Liver (tissue), 8 donors: ENCODE measurements at regions not wholly inside any gene's neighbourhood (a gene's known extent, or its start where the extent isn't known, plus 50 kb on each side); places are given as distances from the start of the nearest gene placed in this dataset.
"Not testable (repeated sequence)": the region's sequence is repeated elsewhere in the genome, so short reads cannot be mapped to it uniquely, and the experiment has no call there.

ENCODE experiments used
- DNase-seq: peaks from one replicate; pipeline ENCODE4 v3.0.0-alpha.2; 2017; ENCODE audit warnings: low spot score
- H3K27ac ChIP-seq, 2 donors: one replicate each; pipeline ENCODE4 v1.7.0; 2013; ENCODE audit warnings: inconsistent platforms in 2 of 2, low read length in 2 of 2, control low read depth in 1 of 2, low read depth in 1 of 2, mild to moderate bottlenecking in 1 of 2
- H3K27me3 ChIP-seq, 4 donors: one replicate each; pipeline versions ENCODE4 v1.6.1 to v1.7.0; 2013; ENCODE audit warnings: low read length in 3 of 4, inconsistent platforms in 1 of 4, mild to moderate bottlenecking in 1 of 4, moderate library complexity in 1 of 4; ENCODE audit not compliant: control insufficient read depth in 4 of 4, insufficient read depth in 4 of 4
- H3K36me3 ChIP-seq, 4 donors: one replicate each; pipeline versions ENCODE4 v1.6.1 to v1.7.0; 2013; ENCODE audit warnings: low read length in 3 of 4, mild to moderate bottlenecking in 3 of 4, low read depth in 1 of 4, moderate library complexity in 1 of 4; ENCODE audit not compliant: control insufficient read depth in 4 of 4, insufficient read depth in 3 of 4
- H3K4me1 ChIP-seq, 4 donors: one replicate each; pipeline versions ENCODE4 v1.6.1 to v1.7.0; 2013; ENCODE audit warnings: low read length in 3 of 4, mild to moderate bottlenecking in 3 of 4, moderate library complexity in 1 of 4; ENCODE audit not compliant: control insufficient read depth in 4 of 4, insufficient read depth in 4 of 4
- H3K4me3 ChIP-seq, 3 donors: one replicate each; pipeline versions ENCODE4 v1.6.1 to v1.7.0; 2013; ENCODE audit warnings: low read length in 3 of 3, control low read depth in 1 of 3, low read depth in 1 of 3, mild to moderate bottlenecking in 1 of 3
- H3K9ac ChIP-seq, 2 donors: one replicate each; pipeline ENCODE4 v1.7.0; 2013; ENCODE audit warnings: low read length in 2 of 2, mild to moderate bottlenecking in 2 of 2, moderate library complexity in 2 of 2, control low read depth in 1 of 2, low read depth in 1 of 2
- H3K9me3 ChIP-seq, 4 donors: one replicate each; pipeline versions ENCODE4 v1.6.1 to v1.7.0; 2013; ENCODE audit warnings: low read length in 3 of 4; ENCODE audit not compliant: control insufficient read depth in 4 of 4
- HNF4A ChIP-seq, 2 donors: conservative IDR thresholded peaks; 2 replicates each; pipeline ENCODE4 v1.6.1; 2016; ENCODE audit warnings: antibody characterized with exemption in 2 of 2, mild to moderate bottlenecking in 2 of 2
- HNF4G ChIP-seq: IDR thresholded peaks from 2 replicates; pipeline ENCODE4 v1.6.1; 2016; ENCODE audit warnings: antibody characterized with exemption
- RAD21 ChIP-seq, 2 donors: IDR thresholded peaks; 2 replicates each; pipeline ENCODE4 v1.6.1; 2016; ENCODE audit warnings: antibody characterized with exemption in 2 of 2, mild to moderate bottlenecking in 2 of 2
- RXRA ChIP-seq, 2 donors: IDR thresholded peaks; 2 replicates each; pipeline ENCODE4 v1.6.1; 2017 to 2018; ENCODE audit warnings: antibody characterized with exemption in 2 of 2, mild to moderate bottlenecking in 1 of 2
- SP1 ChIP-seq: IDR thresholded peaks from 2 replicates; pipeline ENCODE4 v1.6.1; 2018; ENCODE audit warnings: antibody characterized with exemption, mild to moderate bottlenecking
- TAF1 ChIP-seq: conservative IDR thresholded peaks from 2 replicates; pipeline ENCODE4 v1.6.1; 2016; ENCODE audit warnings: antibody characterized with exemption, mild to moderate bottlenecking
- whole genome bisulfite sequencing: extraction: QIAGEN DNeasy Blood & Tissue Kit; methylation state at CpG from one replicate; pipeline ENCODE4 v1.1.7; 2013; 5-methylcytosine and 5-hydroxymethylcytosine counted together
- TF ChIP-seq, protein P1 (sequence below): IDR thresholded peaks from 2 replicates; pipeline ENCODE4 v1.6.1; 2016; ENCODE audit warnings: antibody characterized with exemption
- TF ChIP-seq, protein P2 (sequence below): IDR thresholded peaks from 2 replicates; pipeline ENCODE4 v1.6.1; 2016; ENCODE audit warnings: antibody characterized with exemption
- TF ChIP-seq, protein P3 (sequence below): IDR thresholded peaks from 2 replicates; pipeline ENCODE4 v1.6.1; 2016; ENCODE audit warnings: antibody characterized with exemption, mild to moderate bottlenecking
- TF ChIP-seq, protein P4 (sequence below): fragments of 150-350 bp; IDR thresholded peaks from 2 replicates; pipeline ENCODE4 v1.5.1; 2017; ENCODE audit warnings: improper control_type of control experiment, low read depth, low read length; ENCODE audit not compliant: missing input control
- TF ChIP-seq, protein P5 (sequence below): IDR thresholded peaks from 2 replicates; pipeline ENCODE4 v1.6.1; 2016; ENCODE audit warnings: antibody characterized with exemption
- donor health status: healthy.
- donor health status: healthy.
- donor health status: healthy.
- donor health status: healthy.
- donor health status: healthy.

DNA sequence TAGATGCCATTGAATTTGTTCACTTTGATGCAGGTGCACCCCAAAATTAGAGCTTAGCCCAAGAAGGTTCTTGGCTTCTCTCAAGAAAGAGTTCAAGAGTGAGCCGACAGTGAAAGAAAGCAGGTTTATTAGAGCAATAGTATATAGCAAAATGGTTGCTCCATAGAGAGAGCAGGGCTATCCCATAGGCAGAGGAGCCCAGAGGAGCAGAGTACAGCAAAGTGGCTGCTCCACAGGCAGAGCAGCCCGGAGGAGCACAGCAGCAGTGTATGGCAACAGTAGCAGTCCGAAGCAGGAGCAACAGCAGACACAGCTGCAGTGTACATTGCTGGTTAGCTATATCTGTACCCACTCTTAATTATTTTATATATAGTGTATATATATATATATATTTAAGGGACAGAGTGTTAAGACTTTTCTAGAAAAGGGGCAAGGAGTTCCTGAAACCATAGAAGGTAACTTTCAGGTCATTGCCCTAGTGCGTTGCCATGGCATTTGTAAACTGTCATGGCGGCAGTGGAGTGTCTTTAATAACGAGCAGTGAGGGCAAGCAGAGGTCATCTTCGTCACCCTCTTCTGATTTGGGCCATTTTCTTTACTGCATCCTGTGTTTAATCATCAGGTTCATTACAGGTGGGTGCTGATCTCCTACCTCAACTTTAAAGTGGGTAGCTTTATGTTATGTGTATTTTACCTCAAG, 222.7 kb downstream of the CYB561 start:
- Histone ChIP-seq H3K36me3 (no peaks in the 10 kb centered on the region), H3K4me3 (no peak overlapping the region), H3K4me1 (no peaks in the 10 kb centered on the region), H3K9me3 (no peaks in the 10 kb centered on the region), H3K9ac (no peak overlapping the region), H3K27me3 (no peaks in the 10 kb centered on the region), H3K27ac (no peak overlapping the region)
- 89% methylated on average over 7 of the region's 7 CpGs for WGBS
- no peak for DNase-seq
- TF ChIP-seq RXRA (IDR thresholded peaks at IDR 0.05) (no peak), HNF4G (no peak)
- TF ChIP-seq, protein P1, sequence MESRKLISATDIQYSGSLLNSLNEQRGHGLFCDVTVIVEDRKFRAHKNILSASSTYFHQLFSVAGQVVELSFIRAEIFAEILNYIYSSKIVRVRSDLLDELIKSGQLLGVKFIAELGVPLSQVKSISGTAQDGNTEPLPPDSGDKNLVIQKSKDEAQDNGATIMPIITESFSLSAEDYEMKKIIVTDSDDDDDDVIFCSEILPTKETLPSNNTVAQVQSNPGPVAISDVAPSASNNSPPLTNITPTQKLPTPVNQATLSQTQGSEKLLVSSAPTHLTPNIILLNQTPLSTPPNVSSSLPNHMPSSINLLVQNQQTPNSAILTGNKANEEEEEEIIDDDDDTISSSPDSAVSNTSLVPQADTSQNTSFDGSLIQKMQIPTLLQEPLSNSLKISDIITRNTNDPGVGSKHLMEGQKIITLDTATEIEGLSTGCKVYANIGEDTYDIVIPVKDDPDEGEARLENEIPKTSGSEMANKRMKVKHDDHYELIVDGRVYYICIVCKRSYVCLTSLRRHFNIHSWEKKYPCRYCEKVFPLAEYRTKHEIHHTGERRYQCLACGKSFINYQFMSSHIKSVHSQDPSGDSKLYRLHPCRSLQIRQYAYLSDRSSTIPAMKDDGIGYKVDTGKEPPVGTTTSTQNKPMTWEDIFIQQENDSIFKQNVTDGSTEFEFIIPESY = no peak

DNA sequence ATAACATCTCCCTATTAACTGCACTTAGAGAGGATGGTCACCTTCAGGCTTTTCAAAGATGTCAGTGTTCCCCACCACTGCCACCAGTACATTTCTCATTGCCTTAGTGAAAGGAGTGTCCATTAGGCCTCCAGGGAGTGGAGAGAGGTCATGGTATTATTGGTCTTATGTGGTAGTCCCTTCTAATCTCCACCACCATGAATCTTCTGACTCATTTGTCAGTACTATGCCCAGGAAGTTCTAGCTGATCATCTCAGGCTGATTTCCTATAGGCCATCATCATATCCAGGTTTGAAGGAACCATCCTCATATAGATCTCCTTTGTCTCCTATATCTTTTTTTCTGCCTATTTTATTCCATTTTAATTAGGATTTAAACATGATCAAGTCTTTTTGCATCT, 221.5 kb downstream of the CYB561 start:
- no peak for TF ChIP-seq TAF1
- TF ChIP-seq, protein P2, sequence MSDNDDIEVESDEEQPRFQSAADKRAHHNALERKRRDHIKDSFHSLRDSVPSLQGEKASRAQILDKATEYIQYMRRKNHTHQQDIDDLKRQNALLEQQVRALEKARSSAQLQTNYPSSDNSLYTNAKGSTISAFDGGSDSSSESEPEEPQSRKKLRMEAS = no peak
- TF ChIP-seq, protein P3, sequence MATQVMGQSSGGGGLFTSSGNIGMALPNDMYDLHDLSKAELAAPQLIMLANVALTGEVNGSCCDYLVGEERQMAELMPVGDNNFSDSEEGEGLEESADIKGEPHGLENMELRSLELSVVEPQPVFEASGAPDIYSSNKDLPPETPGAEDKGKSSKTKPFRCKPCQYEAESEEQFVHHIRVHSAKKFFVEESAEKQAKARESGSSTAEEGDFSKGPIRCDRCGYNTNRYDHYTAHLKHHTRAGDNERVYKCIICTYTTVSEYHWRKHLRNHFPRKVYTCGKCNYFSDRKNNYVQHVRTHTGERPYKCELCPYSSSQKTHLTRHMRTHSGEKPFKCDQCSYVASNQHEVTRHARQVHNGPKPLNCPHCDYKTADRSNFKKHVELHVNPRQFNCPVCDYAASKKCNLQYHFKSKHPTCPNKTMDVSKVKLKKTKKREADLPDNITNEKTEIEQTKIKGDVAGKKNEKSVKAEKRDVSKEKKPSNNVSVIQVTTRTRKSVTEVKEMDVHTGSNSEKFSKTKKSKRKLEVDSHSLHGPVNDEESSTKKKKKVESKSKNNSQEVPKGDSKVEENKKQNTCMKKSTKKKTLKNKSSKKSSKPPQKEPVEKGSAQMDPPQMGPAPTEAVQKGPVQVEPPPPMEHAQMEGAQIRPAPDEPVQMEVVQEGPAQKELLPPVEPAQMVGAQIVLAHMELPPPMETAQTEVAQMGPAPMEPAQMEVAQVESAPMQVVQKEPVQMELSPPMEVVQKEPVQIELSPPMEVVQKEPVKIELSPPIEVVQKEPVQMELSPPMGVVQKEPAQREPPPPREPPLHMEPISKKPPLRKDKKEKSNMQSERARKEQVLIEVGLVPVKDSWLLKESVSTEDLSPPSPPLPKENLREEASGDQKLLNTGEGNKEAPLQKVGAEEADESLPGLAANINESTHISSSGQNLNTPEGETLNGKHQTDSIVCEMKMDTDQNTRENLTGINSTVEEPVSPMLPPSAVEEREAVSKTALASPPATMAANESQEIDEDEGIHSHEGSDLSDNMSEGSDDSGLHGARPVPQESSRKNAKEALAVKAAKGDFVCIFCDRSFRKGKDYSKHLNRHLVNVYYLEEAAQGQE = no peak
- TF ChIP-seq SP1 = no peak
- no peak for TF ChIP-seq HNF4A (conservative IDR thresholded peaks at IDR 0.05)
- TF ChIP-seq, protein P4, sequence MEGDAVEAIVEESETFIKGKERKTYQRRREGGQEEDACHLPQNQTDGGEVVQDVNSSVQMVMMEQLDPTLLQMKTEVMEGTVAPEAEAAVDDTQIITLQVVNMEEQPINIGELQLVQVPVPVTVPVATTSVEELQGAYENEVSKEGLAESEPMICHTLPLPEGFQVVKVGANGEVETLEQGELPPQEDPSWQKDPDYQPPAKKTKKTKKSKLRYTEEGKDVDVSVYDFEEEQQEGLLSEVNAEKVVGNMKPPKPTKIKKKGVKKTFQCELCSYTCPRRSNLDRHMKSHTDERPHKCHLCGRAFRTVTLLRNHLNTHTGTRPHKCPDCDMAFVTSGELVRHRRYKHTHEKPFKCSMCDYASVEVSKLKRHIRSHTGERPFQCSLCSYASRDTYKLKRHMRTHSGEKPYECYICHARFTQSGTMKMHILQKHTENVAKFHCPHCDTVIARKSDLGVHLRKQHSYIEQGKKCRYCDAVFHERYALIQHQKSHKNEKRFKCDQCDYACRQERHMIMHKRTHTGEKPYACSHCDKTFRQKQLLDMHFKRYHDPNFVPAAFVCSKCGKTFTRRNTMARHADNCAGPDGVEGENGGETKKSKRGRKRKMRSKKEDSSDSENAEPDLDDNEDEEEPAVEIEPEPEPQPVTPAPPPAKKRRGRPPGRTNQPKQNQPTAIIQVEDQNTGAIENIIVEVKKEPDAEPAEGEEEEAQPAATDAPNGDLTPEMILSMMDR = no peak
- TF ChIP-seq HNF4G = no peak
- TF ChIP-seq, protein P1 = no peak
- no peak for TF ChIP-seq RAD21 (IDR thresholded peaks at IDR 0.05)
- TF ChIP-seq, protein P5, sequence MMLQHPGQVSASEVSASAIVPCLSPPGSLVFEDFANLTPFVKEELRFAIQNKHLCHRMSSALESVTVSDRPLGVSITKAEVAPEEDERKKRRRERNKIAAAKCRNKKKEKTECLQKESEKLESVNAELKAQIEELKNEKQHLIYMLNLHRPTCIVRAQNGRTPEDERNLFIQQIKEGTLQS = no peak
- DNase-seq = no peak
- H3K4me3 ChIP-seq = no peak overlapping the region
- H3K9ac ChIP-seq = no peak overlapping the region
- H3K27ac ChIP-seq = no peak overlapping the region
- no peaks in the 10 kb centered on the region for H3K4me1 ChIP-seq
- no peaks in the 10 kb centered on the region for H3K27me3 ChIP-seq
- H3K36me3 ChIP-seq = no peaks in the 10 kb centered on the region
- no peaks in the 10 kb centered on the region for H3K9me3 ChIP-seq

DNA sequence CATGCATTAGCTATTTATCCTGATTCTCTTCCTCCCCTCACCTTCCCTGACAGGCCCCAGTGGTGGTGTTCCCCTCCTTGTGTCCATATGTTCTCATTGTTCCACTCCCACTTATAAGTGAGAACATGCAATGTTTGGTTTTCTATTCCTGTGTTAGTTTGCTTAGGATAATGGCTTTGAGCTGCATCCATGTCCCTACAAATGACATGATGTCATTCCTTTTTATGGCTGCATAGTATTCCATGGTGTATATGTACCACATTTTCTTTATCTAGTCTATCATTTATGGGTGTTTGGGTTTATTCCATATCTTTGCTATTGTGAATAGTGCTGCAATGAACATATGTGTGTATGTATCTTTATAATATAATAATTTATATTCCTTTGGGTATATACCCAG, 219.4 kb downstream of the CYB561 start:
- H3K9ac ChIP-seq, H3K27ac ChIP-seq, H3K36me3 ChIP-seq, H3K27me3 ChIP-seq, H3K4me3 ChIP-seq, DNase-seq, H3K4me1 ChIP-seq, H3K9me3 ChIP-seq: not testable (repeated sequence)

DNA sequence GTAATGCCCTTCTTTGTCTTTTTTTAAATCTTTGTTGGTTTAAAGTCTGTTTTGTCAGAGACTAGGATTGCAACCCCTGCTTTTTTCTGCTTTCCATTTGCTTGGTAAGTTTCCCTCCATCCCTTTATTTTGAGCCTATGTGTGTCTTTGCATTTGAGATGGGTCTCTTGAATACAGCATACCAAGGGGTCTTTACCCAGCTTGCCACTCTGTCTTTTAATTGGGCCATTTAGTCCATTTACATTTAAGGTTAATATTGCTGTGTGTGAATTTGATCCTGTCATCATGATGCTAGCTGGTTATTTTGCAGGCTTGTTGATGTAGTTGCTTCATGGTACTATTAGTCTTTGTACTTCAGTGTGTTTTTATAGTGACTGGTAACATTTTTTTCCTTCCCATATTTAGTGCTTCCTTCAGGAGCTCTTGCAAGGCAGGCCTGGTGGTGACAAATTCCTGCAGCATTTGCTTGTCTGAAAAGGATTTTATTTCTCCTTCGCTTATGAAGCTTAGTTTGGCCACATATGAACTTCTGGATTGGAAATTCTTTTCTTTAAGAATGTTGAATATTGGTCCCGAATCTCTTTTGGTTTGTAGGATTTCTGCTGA, 215.0 kb downstream of the CYB561 start:
- not testable (repeated sequence) for DNase-seq, H3K27ac ChIP-seq, H3K4me1 ChIP-seq, H3K4me3 ChIP-seq, H3K9ac ChIP-seq, H3K9me3 ChIP-seq, H3K36me3 ChIP-seq, H3K27me3 ChIP-seq
- WGBS = 91% methylated on average over 2 of the region's 2 CpGs
